ENCODE measurements at regions not wholly inside any gene's neighbourhood (a gene's known extent, or its start where the extent isn't known, plus 50 kb on each side); places are given as distances from the start of the nearest gene placed in this dataset.

- TF ChIP-seq CTCF (IDR thresholded peaks at IDR 0.05) (no peak), POLR2A (IDR thresholded peaks at IDR 0.05) (no peak)
These were observed 218.3 kb downstream of the AACS start for GRCh38 chr12:125283521-125283920.
